ENCODE measurements at regions not wholly inside any gene's neighbourhood (a gene's known extent, or its start where the extent isn't known, plus 50 kb on each side); places are given as distances from the start of the nearest gene placed in this dataset.
"Not testable (repeated sequence)": the region's sequence is repeated elsewhere in the genome, so short reads cannot be mapped to it uniquely, and the experiment has no call there.

GRCh38 chr6:71049198-71049770 is 92.4 kb upstream of the B3GAT2 start:
- POLR2A ChIA-PET, result no interaction called here

GRCh38 chr6:71053475-71053874 is 96.6 kb upstream of the B3GAT2 start:
- CTCF ChIA-PET, result no interaction called here
- POLR2A ChIA-PET, result no interaction called here

More at GRCh38 chr6:71049198-71049770, 92.4 kb upstream of the B3GAT2 start:
- CTCF ChIA-PET, result interaction anchor here (0.6 kb wide), 1 partner anchor 15 kb away, joined by 3 read pairs; no protein-coding TSS in a partner anchor

GRCh38 chr6:71056656-71057055 is 99.8 kb upstream of the B3GAT2 start:
- ChIA-PET CTCF (no interaction called here), POLR2A (no interaction called here)

- POLR2A ChIA-PET, result no interaction called here
Observed at GRCh38 chr6:71066153-71066552, 109.3 kb upstream of the B3GAT2 start.

GRCh38 chr6:71067816-71068215 is 111.0 kb upstream of the B3GAT2 start:
- POLR2A ChIA-PET, result interaction anchor here (0.6 kb wide), 1 partner anchor 131 kb away, joined by 4 read pairs; no protein-coding TSS in a partner anchor
- CTCF ChIA-PET, result no interaction called here

More at GRCh38 chr6:71066153-71066552, 109.3 kb upstream of the B3GAT2 start:
- CTCF ChIA-PET, result no interaction called here

GRCh38 chr6:71072508-71072907 is 115.6 kb upstream of the B3GAT2 start:
- ChIA-PET CTCF (no interaction called here), POLR2A (no interaction called here)

- CTCF ChIA-PET, result no interaction called here
- POLR2A ChIA-PET, result no interaction called here
Observed at GRCh38 chr6:71077655-71078054, 120.8 kb upstream of the B3GAT2 start.

GRCh38 chr6:71079677-71080076 is 122.8 kb upstream of the B3GAT2 start:
- ChIA-PET CTCF (no interaction called here), POLR2A (no interaction called here)

- CTCF ChIA-PET, result no interaction called here
- POLR2A ChIA-PET, result no interaction called here
Observed at GRCh38 chr6:71080133-71080532, 123.3 kb upstream of the B3GAT2 start.

- CTCF ChIA-PET, result no interaction called here
Observed at GRCh38 chr6:71080826-71081225, 124.0 kb upstream of the B3GAT2 start.

GRCh38 chr6:71082033-71082650 is 125.3 kb upstream of the B3GAT2 start:
- ChIA-PET POLR2A (no interaction called here), CTCF (no interaction called here)

More at GRCh38 chr6:71080826-71081225, 124.0 kb upstream of the B3GAT2 start:
- POLR2A ChIA-PET, result no interaction called here

- POLR2A ChIA-PET, result no interaction called here
- CTCF ChIA-PET, result no interaction called here
Observed at GRCh38 chr6:71083308-71083820, 126.5 kb upstream of the B3GAT2 start.

GRCh38 chr6:71088166-71088565 is 131.3 kb upstream of the B3GAT2 start:
- CTCF ChIA-PET, result no interaction called here
- POLR2A ChIA-PET, result no interaction called here

GRCh38 chr6:71090217-71090616 is 133.4 kb upstream of the B3GAT2 start:
- POLR2A ChIA-PET, result no interaction called here
- CTCF ChIA-PET, result no interaction called here

- ChIA-PET POLR2A (no interaction called here), CTCF (no interaction called here)
Observed at GRCh38 chr6:71091167-71091566, 134.3 kb upstream of the B3GAT2 start.

GRCh38 chr6:71091956-71092355 is 135.1 kb upstream of the B3GAT2 start:
- CTCF ChIA-PET, result no interaction called here
- POLR2A ChIA-PET, result no interaction called here

- CTCF ChIA-PET, result not testable (repeated sequence)
Observed at GRCh38 chr6:71097264-71097663, 140.4 kb upstream of the B3GAT2 start.

GRCh38 chr6:71099649-71100048 is 142.8 kb upstream of the B3GAT2 start:
- CTCF ChIA-PET, result no interaction called here
- POLR2A ChIA-PET, result no interaction called here

More at GRCh38 chr6:71097264-71097663, 140.4 kb upstream of the B3GAT2 start:
- POLR2A ChIA-PET, result not testable (repeated sequence)

GRCh38 chr6:71103130-71103529 is 146.3 kb upstream of the B3GAT2 start:
- CTCF ChIA-PET, result no interaction called here
- POLR2A ChIA-PET, result no interaction called here

- ChIA-PET CTCF (no interaction called here), POLR2A (no interaction called here)
Observed at GRCh38 chr6:71103641-71104040, 146.8 kb upstream of the B3GAT2 start.

GRCh38 chr6:71106276-71106675 is 149.4 kb upstream of the B3GAT2 start:
- ChIA-PET CTCF (no interaction called here), POLR2A (no interaction called here)

- POLR2A ChIA-PET, result no interaction called here
- CTCF ChIA-PET, result no interaction called here
Observed at GRCh38 chr6:71107911-71108420, 151.1 kb upstream of the B3GAT2 start.

Measured in activated CD8-positive, alpha-beta memory T cell treated with anti-CD3 and anti-CD28 coated beads for 36 hours (primary cell).